ENCODE measurements at regions not wholly inside any gene's neighbourhood (a gene's known extent, or its start where the extent isn't known, plus 50 kb on each side); places are given as distances from the start of the nearest gene placed in this dataset.

- in situ Hi-C loops (cut with HindIII; ENCODE audit: low sequenced_read_pairs) = no loop called here
Measured at GRCh38 chrX:149161435-149162088, 343.5 kb downstream of the IDS start.

GRCh38 chrX:149157976-149158375, 347.1 kb downstream of the IDS start:
- in situ Hi-C loops (cut with HindIII; ENCODE audit: low sequenced_read_pairs) = no loop called here

DNA sequence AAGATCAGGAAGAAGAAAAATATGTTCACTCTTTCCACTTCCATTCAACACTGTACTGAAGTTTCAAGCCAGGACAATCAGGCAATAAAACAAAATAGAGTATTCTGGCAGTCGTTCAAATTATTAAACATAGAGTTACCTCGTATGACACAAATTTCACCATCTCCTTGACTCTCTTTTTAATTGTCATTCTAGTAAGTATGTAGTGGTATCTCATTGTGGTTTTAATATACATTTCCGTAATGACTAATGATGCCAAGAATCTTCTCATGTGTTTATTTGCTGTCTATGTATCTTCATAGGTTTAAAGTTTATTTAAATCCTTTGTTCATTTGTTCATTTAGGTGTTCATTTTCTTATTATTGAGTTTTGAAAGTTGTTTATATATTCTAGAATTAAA, 352.2 kb downstream of the IDS start:
- in situ Hi-C loops (cut with HindIII; ENCODE audit: low sequenced_read_pairs) = no loop called here

DNA sequence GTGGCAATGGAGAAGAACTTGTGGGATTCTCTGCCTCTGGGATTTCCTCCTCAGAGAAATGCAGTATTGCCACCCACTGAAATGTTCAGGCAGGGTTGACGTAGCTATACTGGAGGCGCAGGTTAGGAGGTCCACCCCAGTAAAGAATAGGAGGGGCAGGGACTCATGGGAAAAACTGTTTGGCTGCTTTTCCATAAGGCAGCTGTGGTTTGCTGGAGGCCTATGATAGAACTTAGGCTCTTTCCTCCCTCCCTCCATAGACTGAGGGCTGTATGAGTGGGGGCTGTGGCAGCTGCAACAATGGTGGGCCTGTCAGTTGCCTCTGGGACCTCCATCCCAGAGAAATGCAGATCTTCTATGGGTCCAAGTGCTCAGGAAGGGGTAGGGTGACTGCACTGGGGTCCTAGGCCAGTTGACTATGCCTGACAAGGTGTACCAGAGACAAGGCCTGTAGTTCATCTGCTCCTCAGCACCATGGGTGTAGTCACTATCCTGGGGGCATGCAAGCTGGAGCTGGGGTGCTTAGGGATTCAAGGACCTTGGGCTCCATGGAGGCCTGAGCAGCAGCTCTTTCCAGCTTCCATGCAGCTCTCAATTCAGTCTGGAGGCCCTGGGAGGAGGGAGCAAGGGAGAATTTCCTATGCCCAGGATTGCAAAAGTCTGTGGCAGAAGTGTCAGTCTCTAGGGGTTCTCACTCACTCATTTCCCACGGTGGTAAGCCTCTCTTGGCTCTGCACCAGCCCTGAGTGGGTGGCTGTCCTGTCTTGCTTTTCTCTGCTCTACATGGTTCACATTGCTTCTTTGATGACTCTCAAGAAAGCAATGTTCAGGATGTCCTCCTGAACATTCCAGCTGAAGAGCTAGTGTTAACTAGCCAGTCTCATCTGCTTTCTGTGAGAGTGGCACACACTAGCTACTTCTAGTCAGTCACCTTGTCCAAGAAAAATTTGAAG, 353.0 kb downstream of the IDS start:
- in situ Hi-C loops (cut with HindIII; ENCODE audit: low sequenced_read_pairs) = no loop called here

DNA sequence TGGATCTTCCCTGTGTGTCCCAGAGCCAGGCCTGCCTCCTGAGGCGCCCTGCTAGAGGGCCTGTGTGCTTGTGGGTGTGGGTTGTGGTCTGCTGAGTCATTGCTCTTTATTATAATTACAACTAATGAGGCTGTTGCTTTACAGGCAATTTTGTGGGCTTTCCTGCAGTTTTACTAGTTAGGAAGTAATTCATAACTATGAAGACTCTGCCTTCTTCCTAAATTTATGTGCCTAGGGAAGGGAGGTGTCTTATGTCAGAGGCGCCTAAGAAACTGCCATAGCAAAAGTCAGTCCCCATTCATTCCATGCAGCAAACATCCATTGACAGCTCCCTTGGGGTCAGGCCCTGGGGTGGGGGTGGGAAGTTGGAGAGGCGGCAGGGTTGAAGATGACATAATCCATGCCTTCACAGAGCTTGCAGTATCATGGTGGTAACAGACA, 359.2 kb downstream of the IDS start:
- in situ Hi-C loops (cut with HindIII; ENCODE audit: low sequenced_read_pairs) = no loop called here

GRCh38 chrX:149131774-149132173, 373.3 kb downstream of the IDS start:
- in situ Hi-C loops (cut with HindIII; ENCODE audit: low sequenced_read_pairs) = no loop called here

DNA sequence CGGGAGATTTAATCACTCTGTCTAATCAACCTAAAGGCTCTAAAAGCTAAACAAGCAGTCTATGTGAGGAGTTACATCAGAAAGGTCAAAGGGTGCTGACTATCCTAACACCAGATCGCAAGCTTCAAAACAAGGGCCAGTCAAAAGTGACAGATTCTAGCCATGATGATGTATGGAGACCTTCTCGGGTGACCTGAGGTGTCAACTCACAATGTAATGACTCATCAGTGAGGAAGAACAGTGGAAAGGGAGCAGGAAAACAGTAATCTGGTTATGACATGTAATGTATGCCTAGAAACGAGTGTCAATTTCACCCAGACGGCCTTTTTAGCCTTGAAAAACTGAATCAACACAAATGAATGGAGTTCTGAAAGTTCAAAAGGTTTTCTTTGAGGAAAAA, 375.3 kb downstream of the IDS start:
- in situ Hi-C loops (cut with HindIII; ENCODE audit: low sequenced_read_pairs) = no loop called here

- in situ Hi-C loops (cut with HindIII; ENCODE audit: low sequenced_read_pairs) = no loop called here
Measured at GRCh38 chrX:149124526-149125108, 380.5 kb downstream of the IDS start.

DNA sequence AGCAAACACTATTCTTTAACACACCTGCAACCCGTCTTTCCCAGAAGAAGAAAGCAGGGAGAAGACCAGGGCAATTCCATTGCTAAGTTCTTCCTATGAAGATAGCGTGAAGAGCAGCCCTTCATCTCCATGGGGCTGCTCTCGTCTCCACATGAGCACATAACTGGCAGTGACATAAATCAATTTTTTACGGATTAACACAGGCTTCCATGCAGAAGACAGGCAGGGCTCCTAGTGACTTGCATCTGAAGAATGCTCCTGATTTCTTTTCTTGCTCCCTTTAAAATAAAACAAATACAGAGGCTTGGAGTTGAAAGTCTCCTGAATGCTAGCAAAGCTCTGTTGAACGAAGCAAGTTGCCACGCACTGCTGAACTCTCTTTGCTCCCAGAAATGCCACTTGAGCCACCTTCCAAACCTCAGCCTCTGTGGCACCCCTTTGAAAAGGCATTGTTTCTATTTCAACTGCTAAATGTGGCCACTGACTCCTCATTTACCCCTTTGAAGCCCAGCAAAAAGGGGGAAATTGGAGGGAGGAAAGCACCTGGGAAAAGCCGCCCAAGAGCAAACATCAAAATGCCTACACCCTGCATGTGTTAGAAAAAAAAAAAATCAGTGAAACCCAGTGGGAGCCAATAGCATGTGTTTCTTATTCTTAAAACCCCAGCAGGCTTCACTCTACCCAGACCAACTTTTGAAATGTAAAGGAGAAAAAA, 383.7 kb downstream of the IDS start:
- in situ Hi-C loops (cut with HindIII; ENCODE audit: low sequenced_read_pairs) = no loop called here

DNA sequence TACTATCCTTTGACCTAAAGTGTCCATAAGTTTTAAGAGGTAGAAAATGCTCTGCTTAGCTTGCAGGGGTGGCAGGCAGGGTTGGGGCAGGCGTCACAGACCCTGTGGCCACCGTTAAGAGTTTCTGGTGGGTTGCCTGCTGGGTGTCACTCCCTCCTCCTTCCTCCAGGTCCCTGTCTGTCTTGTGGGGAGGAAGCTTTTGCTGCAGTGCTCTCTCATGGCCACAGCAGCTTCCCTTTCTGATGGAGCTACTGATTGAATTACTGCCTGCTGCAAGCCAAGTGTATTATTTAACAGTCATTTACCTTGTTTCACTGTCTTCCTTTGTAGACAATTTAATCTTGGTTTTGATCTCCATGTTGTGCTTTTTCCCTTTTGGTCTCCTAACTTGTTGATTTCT, 384.6 kb downstream of the IDS start:
- in situ Hi-C loops (cut with HindIII; ENCODE audit: low sequenced_read_pairs) = no loop called here

DNA sequence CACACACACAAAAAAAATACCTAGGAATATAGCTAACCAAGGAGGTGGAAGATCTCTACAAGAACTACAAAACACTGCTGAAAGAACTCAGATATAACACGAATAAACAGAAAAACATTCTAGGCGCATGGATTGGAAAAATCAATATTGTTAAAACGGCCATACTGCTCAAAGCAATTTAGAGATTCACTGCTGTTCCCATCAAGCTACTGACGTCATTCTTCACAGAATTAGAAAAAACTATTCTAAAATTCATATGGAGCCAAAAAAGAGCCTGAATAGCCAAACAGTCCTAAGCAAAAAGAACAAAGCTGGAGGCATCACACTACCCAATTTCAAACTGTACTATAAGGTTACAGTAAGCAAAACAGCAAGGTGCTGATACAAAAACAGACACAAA, 390.2 kb downstream of the IDS start:
- in situ Hi-C loops (cut with HindIII; ENCODE audit: low sequenced_read_pairs) = no loop called here

DNA sequence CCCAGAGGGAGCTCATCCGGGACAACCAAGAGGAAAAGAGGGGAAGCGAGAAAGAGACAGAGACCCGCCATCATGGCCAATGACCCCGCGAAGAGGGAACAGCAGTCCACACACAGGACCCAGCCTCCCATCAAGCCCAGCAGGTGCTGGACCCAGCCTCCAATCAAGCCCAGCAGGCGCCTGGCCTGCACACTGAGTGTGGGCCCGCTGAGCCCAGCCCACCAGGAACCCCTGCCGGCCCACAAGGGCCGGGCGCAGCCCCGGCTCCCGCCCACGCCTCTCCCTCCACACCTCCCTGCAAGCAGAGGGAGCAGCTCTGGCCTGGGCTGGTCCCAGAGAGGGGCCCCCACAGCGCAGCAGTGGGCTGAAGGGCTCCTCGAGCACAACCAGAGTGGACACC, 391.1 kb downstream of the IDS start:
- in situ Hi-C loops (cut with HindIII; ENCODE audit: low sequenced_read_pairs) = no loop called here

DNA sequence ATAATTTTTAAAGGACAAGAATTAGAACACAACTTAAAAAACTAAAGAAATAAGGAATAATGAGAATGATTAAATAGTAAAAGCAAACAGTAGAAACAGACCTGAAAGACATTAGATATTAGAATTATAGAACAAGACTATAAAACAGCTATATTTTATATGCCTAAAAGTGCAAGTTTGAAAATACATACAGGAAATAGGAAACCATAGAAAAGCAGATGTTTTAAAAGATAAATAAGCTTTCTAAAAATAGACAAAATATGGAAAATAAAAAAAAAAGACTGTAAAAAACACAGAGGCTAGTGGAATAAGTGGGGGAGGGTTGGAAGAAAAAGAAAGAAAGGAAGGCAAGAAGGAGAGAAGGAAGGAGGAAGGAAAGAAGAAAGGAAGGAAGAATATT, 407.3 kb downstream of the IDS start:
- in situ Hi-C loops (cut with HindIII; ENCODE audit: low sequenced_read_pairs) = no loop called here

GRCh38 chrX:149092179-149092578, 412.9 kb downstream of the IDS start:
- in situ Hi-C loops (cut with HindIII; ENCODE audit: low sequenced_read_pairs) = no loop called here

GRCh38 chrX:149079805-149080406, 425.2 kb downstream of the IDS start:
- in situ Hi-C loops (cut with HindIII; ENCODE audit: low sequenced_read_pairs) = no loop called here

GRCh38 chrX:149074398-149074797, 430.7 kb downstream of the IDS start:
- in situ Hi-C loops (cut with HindIII; ENCODE audit: low sequenced_read_pairs) = no loop called here

DNA sequence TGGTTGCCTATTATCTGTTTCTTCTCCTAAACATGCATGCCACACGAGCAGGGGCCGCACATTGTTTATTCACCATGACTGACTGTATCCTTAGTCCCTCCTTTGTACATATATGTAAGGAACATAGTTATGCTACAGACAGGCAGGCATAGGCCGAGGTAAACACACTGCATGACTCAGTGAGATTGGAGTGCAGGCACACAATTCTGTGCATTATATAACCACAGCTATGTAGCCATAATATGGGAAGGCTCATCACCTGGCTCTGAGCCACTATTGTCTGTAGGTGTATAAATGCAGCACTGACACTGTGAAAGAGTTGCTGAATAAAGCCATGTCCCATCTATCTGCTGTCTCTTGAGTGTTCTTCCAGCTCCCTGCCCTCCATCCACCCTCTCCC, 431.6 kb downstream of the IDS start:
- in situ Hi-C loops (cut with HindIII; ENCODE audit: low sequenced_read_pairs) = no loop called here

- in situ Hi-C loops (cut with HindIII; ENCODE audit: low sequenced_read_pairs) = no loop called here
Measured at GRCh38 chrX:149069899-149070298, 435.2 kb downstream of the IDS start.

- in situ Hi-C loops (cut with HindIII; ENCODE audit: low sequenced_read_pairs) = loop anchor here (5.0 kb wide), 1 partner anchor 79 kb away; no protein-coding TSS in a partner anchor
Measured at GRCh38 chrX:149060921-149061320, 444.2 kb downstream of the IDS start.
